Embryonic facial prominence (tissue), 1 donor: ENCODE measurements at regions not wholly inside any gene's neighbourhood (a gene's known extent, or its start where the extent isn't known, plus 50 kb on each side); places are given as distances from the start of the nearest gene placed in this dataset.
"Not testable (repeated sequence)": the region's sequence is repeated elsewhere in the genome, so short reads cannot be mapped to it uniquely, and the experiment has no call there.

Experiments
- DNase-seq: peaks from one replicate; pipeline ENCODE4 v3.0.0-alpha.2; 2016; ENCODE audit errors: extremely low spot score

DNA sequence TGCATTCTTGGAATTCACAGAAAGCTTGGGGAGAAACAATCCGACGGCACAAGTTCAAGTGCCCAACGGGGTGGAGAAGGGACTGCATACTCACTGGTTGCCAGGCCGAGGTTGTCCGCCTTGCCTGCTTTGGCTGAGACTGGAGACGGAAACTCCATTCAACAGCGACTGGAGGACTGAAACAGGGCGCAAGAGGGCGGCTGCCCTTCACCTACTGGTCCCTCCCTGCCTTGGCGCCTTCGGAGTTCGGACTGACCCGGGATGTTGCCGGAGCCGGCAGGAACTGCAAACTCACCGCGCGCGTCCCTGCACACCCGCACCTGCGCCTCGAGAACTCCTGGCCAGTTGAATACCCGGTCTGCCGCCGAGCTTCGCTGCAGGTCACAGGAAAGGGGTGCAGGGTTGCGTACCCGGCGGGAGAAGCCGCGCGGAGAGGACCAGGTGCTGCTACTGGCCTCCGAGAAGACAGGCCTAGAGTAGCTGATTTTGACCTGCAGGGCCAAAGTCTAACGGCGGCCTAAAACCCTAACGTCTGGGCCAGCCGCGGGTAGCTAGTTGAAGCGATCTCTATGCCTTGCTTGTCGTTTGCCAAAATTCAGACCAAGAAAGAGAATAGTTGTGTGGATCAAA is 132.9 kb downstream of the FAM72B start:
- DNase-seq, result not testable (repeated sequence)

DNA sequence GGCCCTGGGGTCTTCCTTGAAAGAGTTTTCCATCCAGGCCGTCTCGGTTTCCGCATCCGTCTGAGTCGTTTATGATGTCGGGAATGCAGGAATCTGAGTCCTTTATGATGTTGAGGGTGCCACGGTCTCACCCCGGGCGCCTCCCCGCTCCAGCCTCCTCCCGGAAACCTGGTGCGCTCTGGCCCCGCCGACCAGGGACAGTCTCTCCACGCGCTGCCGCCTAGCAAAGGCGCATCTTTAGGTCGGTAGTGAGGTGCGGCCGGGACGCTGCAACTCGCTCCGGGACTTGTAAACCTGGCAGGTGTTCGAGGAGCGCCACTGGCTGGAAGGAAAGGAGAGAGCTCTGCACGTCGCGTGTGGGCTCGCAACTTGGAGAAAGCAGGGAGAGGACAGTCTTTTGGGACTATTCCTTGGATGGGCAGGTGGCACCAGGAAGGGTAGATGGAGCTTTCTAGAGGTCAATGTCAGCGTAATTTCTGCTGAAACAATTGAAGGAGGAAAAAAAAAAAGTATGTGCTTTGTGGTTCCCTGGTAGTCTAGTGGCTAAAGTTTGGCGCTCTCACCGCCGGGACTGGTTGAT is 132.0 kb downstream of the FAM72B start:
- DNase-seq, result not testable (repeated sequence)

DNA sequence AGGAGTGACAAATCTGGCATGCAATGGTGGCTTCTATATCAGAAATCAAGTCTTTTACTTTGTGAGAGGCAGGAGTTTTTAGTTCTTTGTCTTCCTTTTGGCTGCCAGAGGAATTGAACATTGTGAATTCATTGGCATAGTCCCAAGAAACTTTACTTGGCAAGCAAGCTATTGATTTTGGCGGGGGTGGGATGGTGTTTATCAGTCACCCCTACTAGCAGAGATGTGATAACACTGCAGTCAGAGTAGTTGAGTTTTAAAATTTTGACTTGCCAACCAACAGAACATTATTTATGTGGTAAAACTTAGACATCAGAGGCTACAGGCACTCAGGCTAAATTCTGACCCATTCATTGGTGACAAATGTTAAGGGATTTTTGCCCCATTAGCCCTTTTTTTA is 129.2 kb downstream of the FAM72B start:
- not testable (repeated sequence) for DNase-seq

DNA sequence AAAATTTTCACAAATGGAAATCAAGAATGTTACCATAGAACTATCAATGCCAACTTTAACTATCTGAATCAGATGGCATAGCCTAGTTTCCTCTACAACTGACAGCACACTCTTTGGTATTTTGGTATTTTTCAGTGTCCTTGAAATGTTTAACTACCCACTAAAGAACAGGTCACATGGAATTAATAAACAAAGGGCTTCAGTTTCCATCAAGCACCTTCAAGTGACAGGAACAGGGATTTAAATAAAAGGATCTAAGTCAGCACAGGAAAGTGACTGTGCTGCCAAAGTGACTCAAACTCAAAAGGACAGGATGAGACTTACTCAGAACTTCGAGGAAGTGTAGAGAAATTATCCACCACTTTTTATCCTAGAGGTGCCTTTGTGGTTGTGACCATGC is 117.2 kb downstream of the FAM72B start:
- not testable (repeated sequence) for DNase-seq

GRCh38 chr1:121068738-121069499 is 115.2 kb downstream of the FAM72B start:
- not testable (repeated sequence) for DNase-seq

DNA sequence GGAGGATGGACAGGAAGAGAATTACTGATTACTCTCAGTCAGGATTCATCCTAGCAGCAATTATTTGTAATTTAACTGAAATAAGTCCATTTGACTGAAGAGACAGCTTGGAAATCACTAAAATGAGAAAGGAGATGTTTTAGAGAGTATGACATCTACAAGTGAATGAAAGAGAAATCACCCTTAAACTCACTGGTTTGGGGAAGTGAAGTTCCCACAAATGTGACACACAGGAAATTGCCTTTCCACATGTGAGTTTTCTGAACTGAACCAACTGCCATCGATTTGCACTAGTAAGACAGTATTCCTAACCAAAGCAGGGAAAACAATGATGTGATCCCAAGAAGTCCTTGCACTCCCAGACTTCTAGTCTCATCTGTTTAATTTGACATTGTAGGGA is 110.3 kb downstream of the FAM72B start:
- DNase-seq, result not testable (repeated sequence)

DNA sequence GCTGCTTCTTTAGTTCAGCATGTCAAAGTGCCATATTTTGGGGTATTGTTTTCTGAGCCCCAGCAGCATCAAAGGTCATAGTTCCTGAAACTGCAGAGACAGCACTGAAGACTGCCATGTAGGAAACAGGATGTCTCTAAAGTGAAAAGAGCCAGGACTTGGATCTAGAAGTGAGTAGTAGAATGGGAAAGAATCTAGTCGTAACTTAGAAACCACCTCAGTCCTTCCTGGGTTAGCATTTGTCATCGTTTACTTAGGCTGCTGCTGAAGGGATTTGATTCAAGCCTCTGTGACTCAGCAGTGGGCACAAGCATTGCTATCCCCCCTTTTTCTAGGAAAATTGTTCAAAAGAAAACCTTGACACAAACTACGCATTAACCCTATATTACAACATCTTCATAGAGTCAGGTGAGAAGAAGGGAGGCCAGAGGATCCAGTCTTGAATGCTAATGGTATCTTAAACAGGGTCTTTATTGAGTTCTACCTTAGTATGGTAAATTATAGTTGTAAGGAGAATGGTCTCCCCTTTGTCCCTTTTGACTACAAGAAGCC is 108.8 kb downstream of the FAM72B start:
- DNase-seq, result not testable (repeated sequence)

- not testable (repeated sequence) for DNase-seq
Observed at GRCh38 chr1:121076674-121077073, 107.5 kb downstream of the FAM72B start.

GRCh38 chr1:121079655-121080054 is 104.5 kb downstream of the FAM72B start:
- DNase-seq, result not testable (repeated sequence)

GRCh38 chr1:121080197-121080903 is 103.8 kb downstream of the FAM72B start:
- not testable (repeated sequence) for DNase-seq

- DNase-seq, result not testable (repeated sequence)
Observed at GRCh38 chr1:121080904-121081264, 103.3 kb downstream of the FAM72B start.

GRCh38 chr1:121081625-121082199 is 102.4 kb downstream of the FAM72B start:
- not testable (repeated sequence) for DNase-seq

DNA sequence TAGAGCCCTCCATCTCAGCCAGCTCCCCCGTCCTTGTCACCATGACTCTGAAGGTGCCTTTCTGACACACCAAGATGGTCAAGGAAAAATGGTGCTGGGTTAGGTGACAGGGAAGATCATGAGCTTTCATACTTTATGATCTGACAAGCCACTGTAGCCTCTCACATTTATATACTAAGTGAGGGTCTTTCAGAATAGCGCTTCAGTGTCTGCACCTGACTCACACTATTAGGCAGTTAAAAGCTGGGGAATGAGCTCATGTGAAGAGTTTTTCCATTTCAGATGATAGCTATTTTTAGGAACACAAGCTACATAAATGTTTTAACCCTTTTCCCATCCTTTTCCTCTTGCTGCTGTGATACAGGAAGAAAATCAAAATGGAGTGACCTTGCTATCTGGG is 101.1 kb downstream of the FAM72B start:
- not testable (repeated sequence) for DNase-seq

DNA sequence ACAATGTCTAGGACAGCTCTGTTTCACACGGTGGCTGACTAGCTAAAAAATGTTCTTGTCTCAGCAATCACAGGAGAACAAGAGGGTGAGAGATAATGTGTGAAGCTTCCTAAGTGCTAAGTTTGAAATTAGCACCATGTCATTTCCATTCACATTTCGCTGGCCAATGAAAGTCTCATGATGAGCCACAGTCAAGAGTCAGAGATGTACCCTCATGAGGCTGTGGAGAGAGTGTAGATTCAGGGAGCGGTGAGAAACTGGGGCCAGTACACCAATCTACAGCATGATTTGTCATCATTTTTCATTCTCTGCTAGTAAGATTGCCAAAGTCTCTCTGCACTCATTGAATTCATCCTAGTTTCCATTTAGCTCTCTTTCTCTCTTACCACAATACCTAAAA is 97.9 kb downstream of the FAM72B start:
- DNase-seq, result not testable (repeated sequence)

DNA sequence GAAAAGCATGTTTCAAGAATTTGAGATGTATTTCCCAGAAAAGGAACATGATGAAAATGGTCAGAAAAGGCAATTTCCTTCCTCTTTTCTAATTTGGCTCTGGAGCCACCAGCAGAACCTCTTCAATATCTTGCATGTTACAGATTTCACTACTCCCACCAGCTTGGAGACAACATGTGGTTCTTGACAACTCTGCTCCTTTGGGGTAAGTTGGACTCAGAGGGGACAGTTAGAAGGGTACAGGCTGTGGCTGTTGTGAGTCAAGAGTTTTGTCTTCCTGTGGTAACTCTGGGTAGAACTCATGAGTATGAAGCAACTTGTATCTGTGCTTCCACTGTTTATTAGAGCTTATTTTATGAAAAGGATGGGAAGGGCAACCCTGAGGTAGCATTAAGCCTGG is 96.9 kb downstream of the FAM72B start:
- not testable (repeated sequence) for DNase-seq

- DNase-seq, result not testable (repeated sequence)
Observed at GRCh38 chr1:121088568-121088967, 95.6 kb downstream of the FAM72B start.

- DNase-seq, result not testable (repeated sequence)
Observed at GRCh38 chr1:121092329-121092968, 91.7 kb downstream of the FAM72B start.

- DNase-seq, result not testable (repeated sequence)
Observed at GRCh38 chr1:121095014-121095413, 89.1 kb downstream of the FAM72B start.

DNA sequence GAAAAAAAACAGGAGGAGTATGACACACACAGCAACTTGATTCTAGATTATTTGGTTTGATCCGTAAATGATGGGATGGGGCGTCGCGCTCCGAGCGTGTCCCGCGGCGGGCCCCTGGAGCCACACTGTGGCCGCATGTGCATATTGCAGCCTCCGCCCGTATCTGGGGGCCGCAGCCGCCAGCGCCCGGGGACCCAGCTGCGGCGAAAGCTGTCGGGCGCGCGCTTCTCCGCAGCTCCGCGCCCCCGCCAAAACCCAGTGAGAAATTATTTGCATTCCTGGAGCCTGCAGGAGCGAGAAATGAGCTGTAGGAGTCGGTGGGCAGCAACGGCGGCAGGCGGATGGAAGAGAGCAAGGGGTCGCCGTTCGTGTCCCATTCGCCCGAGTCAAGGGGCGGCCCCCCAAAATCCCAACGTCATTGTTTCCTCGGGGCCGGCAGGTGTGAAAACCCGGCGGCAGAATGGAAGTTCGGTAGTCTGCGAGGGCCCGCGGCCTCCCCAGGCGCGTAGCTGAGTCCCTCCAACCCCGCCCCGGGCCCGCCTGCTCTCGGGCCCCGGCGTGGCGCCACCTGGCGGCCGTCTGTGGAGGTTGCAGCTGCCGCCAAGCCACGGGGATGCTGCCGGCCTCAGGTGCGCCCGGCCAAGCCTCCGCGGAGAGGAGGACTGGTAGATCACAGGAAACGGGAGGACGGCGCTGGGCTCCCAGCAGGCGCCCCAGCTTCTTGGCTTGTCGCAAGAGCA is 86.8 kb downstream of the FAM72B start:
- not testable (repeated sequence) for DNase-seq

DNA sequence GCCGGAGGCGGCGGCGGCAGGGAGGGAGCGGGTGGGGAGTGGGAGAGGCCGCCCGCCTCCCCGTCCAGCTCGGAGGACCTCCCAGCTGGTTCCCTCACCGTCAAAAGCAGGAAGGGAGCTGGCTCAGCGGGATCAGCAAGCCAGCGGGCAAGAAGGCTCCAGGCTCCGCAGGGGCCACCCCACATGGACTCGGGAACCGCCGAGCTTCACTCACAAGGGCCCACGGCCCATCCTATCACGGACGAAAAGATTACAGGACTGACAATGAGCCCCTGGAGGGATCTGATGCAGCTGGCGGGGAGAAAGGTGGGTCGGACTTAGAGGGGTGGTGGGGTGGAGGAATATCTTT is 86.3 kb downstream of the FAM72B start:
- DNase-seq, result not testable (repeated sequence)
